Activated naive CD4-positive, alpha-beta T cell treated with Interleukin-2 at 50 U/mL for 16 hours (primary cell): ENCODE measurements at regions not wholly inside any gene's neighbourhood (a gene's known extent, or its start where the extent isn't known, plus 50 kb on each side); places are given as distances from the start of the nearest gene placed in this dataset.

Experiments
- DNase-seq: peaks from one replicate; pipeline ENCODE4 v3.0.0-alpha.2; 2020

DNA sequence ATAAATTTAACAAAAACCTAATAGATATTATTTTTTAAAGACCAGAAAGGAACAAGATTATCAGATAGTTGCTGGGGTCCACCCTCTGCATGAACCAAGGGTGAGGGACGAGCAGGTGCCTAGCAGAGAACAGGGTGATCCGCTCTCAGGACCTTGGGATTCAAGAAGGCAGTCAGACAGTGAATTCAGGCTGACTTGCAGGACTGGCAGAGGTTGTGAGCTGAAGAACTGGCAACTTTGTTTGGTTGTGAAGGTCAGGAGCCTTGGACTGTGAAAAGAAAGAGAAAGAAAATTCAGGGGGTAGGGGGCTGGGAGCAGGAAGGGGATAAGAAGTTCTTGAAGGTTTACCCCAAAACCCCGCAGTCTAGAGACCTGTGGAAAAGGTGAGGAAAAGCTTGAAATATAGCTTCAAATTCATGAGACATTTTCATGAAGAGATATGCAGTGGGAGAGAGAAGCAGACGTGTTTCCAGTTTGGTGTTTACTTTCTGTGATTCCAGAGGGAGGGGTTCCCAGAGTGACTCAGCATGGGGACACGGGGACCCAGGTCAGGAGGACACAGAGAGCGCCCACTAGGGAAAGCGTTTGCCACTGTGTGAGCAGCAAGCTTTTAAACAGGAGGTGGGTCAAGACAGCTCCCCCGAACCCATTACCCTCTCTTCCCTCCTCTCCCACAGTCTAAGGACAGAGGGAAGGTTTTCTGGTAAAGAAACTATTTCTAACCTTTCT lies 217.2 kb upstream of the UMPS start:
- DNase-seq = no peak

DNA sequence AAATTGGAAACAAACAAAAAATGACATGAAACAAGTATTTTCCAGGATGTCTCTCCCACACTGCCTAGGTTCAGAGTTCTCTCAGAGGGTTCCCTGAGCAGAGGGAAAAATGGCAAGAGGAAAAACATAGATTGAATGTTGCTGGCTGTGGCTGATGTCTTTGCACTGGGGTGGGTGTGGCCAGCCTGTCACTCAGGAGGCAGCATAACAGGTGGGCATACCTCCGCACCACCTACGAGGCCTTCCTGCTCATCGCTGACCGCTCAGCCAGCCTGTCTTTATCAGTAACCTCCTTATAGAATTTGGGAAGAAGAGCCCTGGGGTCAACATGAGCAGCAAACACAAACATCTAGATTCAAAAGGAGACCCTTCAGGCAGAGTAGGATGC lies 216.6 kb upstream of the UMPS start:
- DNase-seq = no peak

DNA sequence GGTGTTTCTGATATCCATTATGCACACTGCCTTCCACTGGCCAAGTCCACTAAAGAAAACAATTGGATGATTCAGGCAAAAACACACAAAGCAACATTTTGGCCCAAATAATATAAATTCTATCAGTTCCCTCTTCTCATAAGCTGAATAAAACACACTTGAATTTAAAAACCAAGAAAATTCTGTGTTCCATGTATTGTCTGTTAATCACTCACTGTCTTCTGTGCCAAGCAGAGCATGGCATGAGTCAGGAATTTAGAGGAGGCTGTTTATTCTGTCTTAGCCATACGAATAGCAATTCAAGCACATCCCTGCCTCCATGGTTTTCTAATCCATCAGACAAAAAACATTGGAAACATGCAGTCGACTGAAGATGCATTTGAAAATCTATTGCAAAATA lies 215.6 kb upstream of the UMPS start:
- no peak for DNase-seq

DNA sequence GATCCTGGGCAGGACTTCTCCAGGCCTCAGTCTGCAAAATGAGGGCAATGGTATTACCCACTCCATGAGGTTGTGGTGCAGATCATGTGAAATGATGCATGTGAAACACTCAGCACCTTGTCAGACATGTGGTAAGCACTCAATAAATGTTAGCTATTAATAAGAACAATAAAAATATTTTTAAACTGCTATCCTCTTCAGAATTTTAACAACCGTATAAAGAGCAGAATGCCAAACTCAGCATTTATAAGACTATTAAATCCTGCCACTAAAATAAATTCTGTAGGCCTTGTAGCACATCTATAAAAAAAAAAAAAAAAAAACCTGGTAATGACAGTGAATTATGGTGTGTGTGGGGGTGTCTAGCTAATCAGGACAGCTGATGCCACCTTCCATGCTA lies 213.9 kb upstream of the UMPS start:
- DNase-seq = no peak

DNA sequence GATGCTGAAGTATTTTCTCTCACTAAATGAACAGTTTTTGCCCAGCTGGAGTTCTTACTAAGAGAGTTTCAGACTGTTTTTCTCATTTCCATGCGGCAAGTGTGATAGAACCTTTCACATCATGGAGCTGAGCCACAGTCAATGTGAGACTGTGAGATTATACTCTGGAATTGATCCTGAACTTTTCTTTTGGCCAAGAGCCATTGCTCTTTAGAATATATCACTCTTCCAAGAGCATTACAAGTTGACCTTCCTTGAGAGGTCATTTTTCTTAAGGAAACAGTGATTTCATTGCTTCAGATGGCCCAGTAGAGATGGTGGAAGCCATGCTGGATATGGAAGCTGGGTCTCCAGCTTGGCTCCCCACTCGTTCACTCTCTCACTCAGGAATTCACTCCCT lies 212.9 kb upstream of the UMPS start:
- no peak for DNase-seq

DNA sequence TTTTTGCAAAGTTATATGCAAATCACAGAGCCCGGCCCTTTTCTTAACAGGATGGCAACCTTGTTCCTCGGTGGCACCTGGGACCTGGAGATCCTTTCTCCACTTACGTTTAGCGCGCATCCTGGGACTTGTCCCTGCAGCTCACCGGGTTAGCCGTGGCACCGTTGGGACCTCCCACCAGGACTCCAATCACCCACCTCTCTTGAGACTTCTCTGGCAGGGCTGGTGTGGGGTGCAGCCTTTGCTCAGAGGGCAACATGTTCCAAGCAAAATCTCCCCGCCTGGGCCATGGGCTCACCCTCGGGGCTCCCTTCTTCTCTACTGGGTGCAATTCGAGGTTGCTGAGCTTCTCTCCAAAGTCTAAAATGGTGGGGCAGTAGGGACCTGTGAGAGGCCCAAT lies 211.9 kb upstream of the UMPS start:
- no peak for DNase-seq

DNA sequence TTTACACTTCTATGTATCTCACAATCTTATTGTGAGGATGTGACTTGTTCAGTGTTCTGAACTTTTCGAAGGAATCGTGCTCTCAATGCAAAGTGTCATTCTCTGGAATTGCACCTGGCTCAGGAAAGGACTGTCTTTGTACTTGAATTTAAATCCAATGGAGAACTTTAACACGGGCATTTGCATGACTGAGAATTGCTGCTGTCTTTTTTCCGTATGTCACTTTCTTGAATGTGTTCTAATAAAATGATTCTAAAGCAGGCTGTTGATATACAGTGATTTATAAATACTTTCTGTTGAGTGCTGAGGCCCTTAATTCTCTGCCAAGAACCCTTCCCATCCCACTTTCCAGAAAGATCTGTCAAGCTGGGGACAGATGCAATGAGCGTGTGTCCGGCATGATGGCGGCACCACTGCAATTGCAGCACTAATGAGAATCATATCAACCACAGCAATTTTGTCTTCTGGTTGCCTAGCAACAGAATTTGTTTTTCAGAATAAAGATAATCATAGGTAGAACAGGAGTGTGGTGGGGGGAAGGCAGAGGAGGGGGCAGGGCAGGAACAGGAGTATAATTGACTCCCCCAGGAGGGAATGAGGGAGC lies 210.6 kb upstream of the UMPS start:
- no peak for DNase-seq

DNA sequence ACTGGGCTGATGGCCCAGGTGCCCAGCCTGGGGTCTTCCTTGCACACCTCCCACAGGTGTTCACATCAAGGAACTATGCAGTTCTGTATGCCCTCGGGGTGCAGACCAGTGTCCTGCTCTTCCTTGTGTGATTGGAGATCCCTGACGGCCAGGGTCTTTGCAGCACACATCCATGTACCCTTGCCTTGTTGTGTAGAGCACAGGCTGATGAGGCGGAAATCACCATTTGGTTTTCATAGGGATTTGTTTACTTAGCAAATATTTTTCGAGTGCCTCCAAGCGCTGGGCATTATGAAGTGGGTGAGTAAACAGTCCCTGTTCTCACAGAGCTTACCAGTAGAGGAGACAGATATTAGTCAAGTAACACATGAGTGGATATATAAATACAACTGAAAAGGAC lies 209.3 kb upstream of the UMPS start:
- no peak for DNase-seq

DNA sequence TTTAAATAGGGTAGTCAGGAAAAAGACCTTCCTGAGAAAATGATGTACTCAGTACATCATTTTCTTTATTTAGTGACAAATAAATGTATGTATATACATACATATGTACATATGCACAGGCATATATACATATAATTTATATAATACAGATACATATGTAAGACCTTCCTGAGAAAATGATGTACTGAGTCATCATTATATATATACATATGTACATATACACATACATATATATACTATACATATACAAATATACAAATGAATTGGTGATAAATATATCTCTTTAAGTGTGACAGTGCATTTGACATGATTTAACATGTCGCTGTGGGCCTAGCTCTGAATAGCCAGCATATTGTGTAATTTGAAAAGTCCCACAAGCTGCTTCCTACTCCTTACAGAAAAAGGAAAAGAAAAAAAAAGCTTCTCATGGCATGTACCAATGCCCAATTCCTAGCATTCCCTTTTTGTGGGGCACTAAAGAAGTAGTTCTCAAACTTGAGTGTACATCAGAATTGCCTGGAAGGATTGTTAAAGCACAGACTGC lies 208.1 kb upstream of the UMPS start:
- no peak for DNase-seq

DNA sequence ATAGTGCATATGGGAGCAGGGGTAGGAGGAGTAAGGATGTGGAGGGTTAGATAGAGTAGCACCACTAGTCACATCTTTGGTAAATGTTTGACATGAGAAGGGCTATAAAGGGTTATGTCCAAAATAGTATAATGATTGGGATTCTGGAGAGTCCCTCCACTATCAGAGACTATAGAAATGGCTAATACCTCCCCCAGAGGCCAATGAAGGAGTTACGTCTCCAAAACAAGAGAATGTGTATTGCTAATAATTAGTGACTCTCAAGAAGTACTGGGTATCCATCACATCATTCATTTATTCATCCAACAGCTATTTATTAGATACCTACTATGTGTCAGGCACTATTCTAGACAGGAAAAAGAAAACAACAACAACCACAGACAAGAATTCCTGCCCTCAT lies 203.7 kb upstream of the UMPS start:
- no peak for DNase-seq

DNA sequence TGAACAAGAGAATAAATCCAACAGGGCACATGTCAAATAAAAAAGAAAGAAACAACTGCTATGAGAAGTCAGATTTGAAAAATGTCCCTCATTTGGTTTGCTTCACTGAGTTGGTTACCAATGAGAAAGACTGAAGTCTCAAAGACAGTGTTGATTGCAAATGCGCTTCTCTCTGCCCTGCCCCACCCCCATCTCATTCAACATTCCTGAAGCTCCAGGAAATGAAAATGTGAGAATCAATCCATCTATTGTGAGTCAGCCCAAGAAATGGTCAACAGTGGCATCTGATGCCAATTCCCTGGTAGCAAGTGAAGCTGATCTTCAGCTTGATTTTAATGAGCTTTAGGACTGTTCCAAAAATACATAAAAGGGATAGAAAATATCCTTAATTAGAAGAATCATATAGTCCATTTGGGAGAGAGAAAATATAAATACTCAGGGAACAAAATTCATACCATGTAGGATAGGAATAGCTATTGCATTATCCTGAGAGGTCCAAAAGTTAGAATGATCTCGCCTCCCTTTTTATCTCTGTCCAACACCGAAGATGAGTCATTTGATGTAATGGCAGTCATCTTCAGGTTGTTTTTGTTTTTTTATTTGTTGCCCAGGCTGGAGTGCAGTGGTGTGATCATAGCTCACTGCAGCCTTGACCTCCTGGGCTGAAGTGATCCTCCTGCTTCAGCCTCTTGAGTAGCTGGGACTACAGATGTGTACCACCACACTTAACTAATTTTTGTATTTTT lies 200.3 kb upstream of the UMPS start:
- no peak for DNase-seq

DNA sequence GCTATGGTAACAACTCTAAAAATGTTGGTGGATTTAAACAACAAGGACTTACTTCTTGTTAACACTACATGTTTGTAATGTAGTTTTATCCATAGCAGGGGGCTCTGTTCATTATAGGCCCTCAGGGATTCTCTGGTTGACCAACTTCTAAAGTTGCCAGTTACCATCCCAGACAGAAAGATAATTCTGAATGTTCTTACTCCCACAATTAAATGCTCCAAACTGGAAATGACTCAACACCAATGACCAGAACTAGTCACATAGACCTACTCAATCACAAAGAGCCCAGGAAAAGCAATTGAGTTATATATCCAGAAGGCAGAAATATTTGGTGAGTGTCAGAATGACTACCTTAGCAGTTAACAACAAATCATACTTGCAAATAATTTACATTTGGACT lies 199.3 kb upstream of the UMPS start:
- no peak for DNase-seq

DNA sequence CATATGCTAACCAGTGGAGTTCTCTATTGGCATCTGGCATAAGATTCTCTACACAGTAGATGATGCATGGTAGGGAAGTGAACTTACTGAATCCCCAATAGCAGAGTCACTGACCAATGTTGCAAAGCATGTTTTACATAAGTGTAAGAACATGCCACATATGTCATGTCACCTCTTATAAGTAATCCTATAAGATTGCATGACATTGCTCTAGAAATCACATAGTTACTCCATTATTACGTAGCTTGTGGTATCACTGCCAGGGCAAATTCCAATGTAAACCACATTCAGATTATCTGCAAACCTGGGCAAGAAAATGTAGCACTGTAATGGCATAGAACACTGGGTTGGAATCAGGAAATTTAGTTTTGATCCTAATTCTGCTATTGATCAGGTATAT lies 198.2 kb upstream of the UMPS start:
- no peak for DNase-seq

DNA sequence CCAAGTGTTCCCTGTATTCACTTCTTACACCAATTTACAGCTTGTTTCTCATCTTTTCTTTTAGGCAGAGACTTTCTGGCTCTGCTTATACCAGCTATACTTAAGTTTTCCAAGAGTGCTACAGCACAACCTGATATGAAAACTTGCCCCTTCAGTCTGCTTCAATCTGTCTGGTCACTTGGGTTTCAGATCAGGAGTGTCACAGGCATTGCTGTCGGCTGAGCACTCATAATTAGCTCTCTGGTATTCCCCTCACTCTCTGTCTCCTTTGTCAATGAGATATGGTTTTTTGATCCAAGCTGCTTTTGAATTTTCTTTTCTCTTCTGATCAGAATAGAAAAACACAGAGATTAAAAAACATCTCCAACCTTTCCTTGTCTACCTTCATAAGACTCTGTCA lies 194.9 kb upstream of the UMPS start:
- DNase-seq = no peak

DNA sequence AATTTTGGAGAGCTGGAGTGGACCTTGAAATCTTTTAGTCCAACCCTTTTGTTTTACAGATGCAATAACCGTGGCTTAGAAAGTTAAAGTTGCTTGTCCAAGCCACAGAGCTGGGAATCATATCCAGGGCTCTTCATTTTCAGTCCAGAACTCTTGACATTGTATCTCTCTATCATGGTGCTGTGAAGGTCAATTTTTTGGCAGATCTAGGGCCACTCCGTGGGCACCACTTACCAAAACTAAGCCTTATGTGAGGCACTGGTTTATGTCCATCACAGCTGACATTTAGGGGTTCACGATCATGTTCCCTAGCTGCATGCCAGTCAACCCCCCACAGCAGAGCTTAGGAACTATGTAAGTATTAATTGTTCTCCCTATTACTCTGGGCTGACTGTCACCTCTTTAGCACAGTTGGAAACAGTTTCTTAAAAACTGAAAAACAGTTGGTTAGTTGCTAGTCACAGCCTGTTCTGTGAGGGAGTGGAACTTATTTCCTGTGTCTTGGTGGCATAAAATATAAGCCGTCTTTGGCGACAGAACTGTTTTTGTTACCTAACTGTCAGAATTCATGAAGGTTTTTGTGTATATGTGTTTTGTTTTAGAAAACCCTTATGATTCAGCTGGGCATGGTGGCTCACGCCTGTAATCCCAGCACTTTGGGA lies 189.6 kb upstream of the UMPS start:
- DNase-seq = no peak

DNA sequence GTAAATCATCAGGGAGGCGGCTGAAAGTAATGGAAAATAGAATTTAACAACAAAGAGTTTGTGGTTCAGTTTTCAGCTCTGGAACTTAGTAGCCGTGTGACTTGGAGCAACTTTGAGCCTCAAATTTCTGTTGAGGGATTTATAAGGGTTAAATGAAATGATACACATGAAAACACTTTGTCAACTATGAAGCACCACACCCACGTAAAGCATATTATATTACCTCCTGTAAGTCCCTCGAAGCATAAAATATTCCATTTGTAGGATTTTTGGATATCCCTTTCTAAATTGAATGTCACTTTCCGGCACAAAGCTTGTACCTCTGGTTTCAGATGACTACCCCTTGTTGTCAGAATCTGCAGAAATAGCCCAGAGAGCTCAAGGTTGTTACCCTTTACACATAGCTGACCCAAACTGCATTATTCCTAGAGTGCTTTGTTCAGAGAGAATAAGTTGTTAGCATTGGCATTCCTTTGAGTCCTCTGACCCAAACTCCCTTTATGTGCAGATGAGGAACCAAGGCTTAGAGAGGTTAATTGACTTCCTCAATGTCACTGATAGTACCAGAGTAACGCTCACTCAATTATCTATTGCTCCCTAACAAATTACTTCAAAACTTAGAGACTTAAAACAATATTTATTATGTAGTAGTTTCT lies 187.9 kb upstream of the UMPS start:
- DNase-seq = no peak

DNA sequence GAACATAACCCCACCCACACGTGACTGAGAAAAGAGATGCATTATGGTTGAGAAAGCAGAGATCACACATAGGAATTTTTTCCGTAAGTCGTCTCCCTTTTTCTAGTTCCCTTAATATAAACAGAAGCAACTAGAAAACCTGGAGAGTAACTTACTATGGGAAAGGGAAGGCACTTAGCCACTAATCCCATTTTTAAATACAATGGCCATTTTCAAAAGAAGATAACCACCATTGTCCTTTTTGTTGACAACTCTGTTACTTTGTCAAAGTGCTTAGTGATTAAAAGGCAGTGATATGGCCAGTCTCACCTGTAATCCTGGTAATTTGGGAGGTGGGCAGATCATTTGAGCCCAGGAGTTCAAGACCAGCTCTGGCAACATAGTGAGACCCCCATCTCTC lies 184.4 kb upstream of the UMPS start:
- no peak for DNase-seq

DNA sequence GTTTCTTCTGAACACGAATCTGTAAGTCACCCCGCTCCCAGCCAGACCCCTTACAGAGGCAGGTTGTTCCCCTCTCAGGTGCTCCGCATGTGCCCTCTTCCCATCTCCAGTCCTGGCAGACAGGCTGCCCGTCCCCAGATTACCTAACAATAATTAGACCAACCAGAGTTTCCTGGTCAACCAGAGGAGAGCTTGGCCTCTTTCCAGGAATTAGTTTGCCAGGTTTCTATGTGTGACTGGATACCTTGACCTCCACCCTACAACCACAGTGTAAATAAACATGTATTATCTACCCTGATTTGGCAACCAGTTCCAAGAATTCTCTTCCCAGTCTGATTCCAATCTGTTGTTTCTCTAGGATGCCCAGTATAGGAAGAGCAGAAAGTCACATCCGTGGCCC lies 178.0 kb upstream of the UMPS start:
- no peak for DNase-seq

DNA sequence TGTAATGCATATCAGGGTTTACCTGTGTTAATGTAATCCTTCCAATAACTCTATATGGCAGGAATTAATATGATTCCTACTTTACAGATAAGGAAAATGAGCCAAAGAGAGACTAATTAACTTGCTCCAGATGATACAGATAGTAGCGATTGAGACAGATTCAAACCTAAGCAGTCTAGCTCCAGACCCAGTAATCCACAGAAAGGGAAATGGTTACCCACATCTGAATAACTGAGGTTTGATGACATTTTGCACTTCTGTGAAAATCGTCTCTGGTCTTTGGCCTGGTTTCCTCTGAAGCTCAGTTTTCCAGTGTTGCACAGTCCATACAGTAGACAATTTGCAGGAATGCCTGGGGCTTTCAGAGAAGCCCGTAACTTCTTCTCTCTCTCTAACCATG lies 177.1 kb upstream of the UMPS start:
- DNase-seq = no peak

DNA sequence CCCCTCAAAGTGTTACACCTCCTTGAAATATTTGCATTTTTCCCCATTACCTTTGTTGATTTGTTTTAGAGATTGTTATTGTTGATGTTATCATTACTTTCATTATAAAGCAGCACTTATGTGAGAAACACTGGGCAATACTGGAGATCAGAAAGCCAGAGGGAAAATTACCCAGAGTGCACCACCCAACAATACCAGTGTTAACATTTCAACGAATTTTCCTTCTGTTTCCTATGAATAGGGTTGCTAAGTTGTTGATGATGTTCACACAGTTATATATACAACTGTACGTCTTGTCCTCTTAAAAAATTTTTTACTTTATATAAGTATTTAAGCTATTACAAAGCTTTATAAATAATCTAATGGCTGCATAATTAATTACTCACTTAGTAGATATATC lies 173.6 kb upstream of the UMPS start:
- DNase-seq = no peak

DNA sequence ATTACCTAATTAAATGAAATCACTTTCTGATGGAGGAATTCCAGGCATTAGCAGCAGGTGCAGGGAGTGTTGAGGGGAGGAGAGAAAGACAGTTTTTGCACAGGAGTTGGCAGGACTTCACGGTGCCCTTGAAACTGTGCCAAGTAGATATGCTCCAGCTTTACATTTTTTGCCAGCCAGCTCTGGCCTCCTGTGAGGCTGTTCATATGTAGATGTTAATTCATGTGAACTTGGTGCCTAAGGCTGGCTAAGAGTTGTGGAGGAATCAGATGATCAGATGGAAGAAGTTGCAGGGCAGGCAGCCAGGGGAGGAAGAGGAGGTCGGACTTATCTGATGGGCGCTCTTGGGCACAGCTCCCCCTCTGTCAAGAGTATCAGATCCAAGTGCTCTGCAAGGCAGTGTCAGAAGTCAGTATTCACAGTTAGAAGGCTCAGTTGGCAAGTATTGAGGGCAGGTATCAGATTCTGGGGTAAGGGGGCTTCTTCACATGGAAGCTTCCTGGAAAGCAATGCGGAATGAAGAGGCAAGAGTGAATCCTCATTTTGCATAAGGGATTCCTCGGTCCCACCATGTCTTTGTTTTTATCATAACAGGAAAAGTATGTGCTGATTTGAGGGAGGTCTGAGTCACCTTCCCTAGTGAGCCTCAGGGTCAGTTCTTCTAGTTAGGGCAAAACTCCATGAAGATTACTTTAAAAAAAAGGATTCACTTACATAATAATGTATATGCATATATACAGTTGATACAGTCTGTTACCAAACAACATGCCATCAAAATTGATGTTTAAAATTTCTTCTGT lies 172.6 kb upstream of the UMPS start:
- DNase-seq = no peak
